Activated T-cell treated with anti-CD3 and anti-CD28 coated beads, Interleukin-2, amount 50 U/mL, for 72 hours (primary cell): ENCODE measurements at regions not wholly inside any gene's neighbourhood (a gene's known extent, or its start where the extent isn't known, plus 50 kb on each side); places are given as distances from the start of the nearest gene placed in this dataset.
"Not testable (repeated sequence)": the region's sequence is repeated elsewhere in the genome, so short reads cannot be mapped to it uniquely, and the experiment has no call there.

ENCODE experiments used
- ATAC-seq, 2 donors: fragments of 150-1000 bp; cut with Tn5 transposase; replicated peaks in 1 of 2; 2 replicates each; pipeline ENCODE4 v1.10.0; 2021; ENCODE audit warnings: moderate library complexity in 2 of 2, mild to moderate bottlenecking in 1 of 2
- DNase-seq, 2 donors: peaks; one replicate each; pipeline ENCODE4 v3.0.0; 2021 to 2022; ENCODE audit warnings: mixed read lengths in 1 of 2
- H3K27ac Mint-ChIP-seq: one replicate; pipeline ENCODE4 v1.8.0; 2022; ENCODE audit warnings: mild to moderate bottlenecking, moderate library complexity, mixed read lengths
- H3K27me3 Mint-ChIP-seq: one replicate; pipeline ENCODE4 v1.8.0; 2022; ENCODE audit warnings: low read depth, mixed read lengths
- H3K36me3 Mint-ChIP-seq, 2 donors: one replicate each; pipeline ENCODE4 v1.8.0; 2022; ENCODE audit warnings: mixed read lengths in 2 of 2, mild to moderate bottlenecking in 1 of 2; ENCODE audit not compliant: insufficient read depth in 2 of 2
- H3K4me1 Mint-ChIP-seq: one replicate; pipeline ENCODE4 v1.8.0; 2022; ENCODE audit warnings: low read depth, mixed read lengths
- H3K4me3 Mint-ChIP-seq, 2 donors: one replicate each; pipeline ENCODE4 v1.8.0; 2022; ENCODE audit warnings: mild to moderate bottlenecking in 2 of 2, mixed read lengths in 2 of 2, moderate library complexity in 2 of 2
- H3K9me3 Mint-ChIP-seq, 2 donors: one replicate each; pipeline ENCODE4 v1.8.0; 2022; ENCODE audit warnings: mixed read lengths in 2 of 2

DNA sequence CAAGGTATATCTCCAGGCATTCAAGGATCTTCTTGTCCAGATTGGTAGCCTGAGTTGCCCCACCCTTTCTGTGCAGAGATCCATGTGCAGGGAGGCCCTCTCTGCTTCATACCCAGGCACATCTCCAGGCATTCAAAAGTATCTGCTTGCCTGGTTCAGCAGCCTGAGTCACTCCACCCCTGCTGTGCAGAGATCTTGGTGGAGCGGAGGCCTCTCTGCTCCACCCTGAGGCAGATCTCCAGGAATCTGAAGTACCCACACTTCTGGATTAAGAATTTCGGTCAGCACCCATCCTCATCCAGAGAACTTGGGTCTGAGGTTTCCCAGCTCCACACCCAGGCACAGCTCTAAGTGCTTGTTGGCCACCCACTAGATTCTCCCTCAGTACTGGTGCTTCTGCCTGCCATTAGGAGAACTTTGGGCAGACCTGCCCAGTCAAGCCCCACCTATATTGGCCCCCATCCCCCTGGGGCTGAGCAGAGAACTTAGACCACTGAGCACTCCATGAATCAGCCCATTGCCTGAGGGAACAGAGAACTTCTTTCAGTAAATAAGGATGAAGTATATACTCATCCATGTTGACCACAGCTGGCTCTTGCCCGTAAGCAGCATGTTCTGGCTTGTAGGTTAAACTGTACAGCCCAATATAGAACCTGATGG is 199.5 kb upstream of the ZCCHC13 start:
- H3K27me3 Mint-ChIP-seq: peaks cover 3% of the 10 kb centered on the region
- no peak overlapping the region for H3K27ac Mint-ChIP-seq
- ATAC-seq (no peak), DNase-seq (no peak)
- peaks cover 0 to 3% of the 10 kb centered on the region in 2 donors for H3K9me3 Mint-ChIP-seq
- H3K4me3 Mint-ChIP-seq: no peak overlapping the region
- H3K4me1 Mint-ChIP-seq: no peaks in the 10 kb centered on the region
- H3K36me3 Mint-ChIP-seq: peaks cover 3 to 8% of the 10 kb centered on the region in 2 donors

DNA sequence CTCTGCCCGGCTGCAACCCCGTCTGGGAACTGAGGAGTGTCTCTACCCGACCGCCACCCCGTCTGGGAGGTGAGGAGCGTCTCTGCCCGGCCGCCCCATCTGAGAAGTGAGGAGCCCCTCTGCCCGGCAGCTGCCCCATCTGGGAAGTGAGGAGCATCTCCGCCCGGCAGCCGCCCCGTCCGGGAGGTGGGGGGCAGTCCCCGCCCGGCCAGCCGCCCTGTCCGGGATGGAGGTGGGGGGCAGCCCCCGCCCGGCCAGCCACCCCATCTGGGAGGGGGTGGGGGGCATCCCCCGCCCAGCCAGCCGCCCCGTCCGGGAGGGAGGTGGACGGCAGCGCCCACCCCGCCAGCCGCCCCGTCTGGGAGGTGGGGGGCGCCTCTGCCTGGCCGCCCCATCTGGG is 205.6 kb upstream of the ZCCHC13 start:
- not testable (repeated sequence) for ATAC-seq, H3K9me3 Mint-ChIP-seq

DNA sequence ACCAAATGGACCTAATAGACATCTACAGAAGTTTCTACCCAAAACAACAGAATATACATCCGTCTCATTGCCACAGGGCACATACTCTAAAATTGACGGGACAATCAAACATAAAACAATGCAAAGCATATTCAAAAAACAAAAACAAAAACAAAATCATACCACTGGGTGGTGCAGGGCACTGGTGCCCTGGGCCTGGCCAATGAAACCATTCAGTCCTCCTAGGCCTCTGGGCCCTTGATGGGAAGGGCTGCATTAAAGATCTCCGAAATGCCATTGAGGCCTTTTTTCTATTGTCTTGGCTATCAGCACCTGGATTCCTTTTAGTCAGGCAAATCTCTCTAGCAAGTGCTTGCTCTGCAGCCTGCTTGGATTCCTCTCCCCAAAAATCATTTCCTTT is 213.9 kb upstream of the ZCCHC13 start:
- peaks cover 0 to 8% of the 10 kb centered on the region in 2 donors for H3K36me3 Mint-ChIP-seq
- no peak for DNase-seq
- peaks cover 11% of the 10 kb centered on the region for H3K27me3 Mint-ChIP-seq
- no peak overlapping the region for H3K27ac Mint-ChIP-seq
- H3K4me3 Mint-ChIP-seq: no peak overlapping the region
- H3K9me3 Mint-ChIP-seq: peaks cover 2 to 17% of the 10 kb centered on the region in 2 donors
- no peak for ATAC-seq
- H3K4me1 Mint-ChIP-seq: no peaks in the 10 kb centered on the region

More for the DNA sequence above, 205.6 kb upstream of the ZCCHC13 start:
- not testable (repeated sequence) for DNase-seq, H3K36me3 Mint-ChIP-seq, H3K4me3 Mint-ChIP-seq, H3K4me1 Mint-ChIP-seq, H3K27me3 Mint-ChIP-seq, H3K27ac Mint-ChIP-seq

DNA sequence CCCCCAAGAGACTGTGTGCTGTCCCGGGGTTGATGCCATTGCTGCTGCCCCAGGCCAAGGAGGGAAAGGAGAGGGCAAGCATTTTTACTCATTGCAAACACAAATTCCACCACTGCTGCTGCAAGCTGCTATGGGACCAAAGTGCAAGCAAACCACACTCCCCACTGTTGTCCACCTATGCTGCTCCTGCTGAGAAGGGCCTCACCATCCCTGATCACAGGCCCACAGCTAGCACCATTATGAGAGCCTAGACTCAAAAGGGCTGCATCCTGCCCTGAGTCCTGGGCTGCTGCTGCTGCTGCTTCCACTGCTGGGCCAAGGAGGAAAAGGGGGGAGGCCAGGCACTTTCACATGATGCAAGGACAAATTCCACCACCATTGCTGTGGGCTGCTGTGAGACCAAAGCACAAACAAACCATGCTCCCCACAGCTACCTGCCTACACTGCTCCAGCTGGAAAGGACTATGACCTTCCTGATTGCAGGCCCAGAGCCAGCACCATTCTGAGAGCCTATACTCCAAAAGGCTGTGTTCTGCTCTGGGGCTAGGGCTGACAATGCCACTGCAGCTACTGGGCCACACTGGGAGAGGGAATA is 218.2 kb upstream of the ZCCHC13 start:
- Mint-ChIP-seq H3K27ac (no peak overlapping the region), H3K36me3 (peaks cover 0 to 7% of the 10 kb centered on the region in 2 donors), H3K4me3 (no peak overlapping the region), H3K9me3 (peaks cover 2 to 14% of the 10 kb centered on the region in 2 donors), H3K4me1 (no peaks in the 10 kb centered on the region), H3K27me3 (peaks cover 11% of the 10 kb centered on the region)
- DNase-seq: no peak
- no peak for ATAC-seq

DNA sequence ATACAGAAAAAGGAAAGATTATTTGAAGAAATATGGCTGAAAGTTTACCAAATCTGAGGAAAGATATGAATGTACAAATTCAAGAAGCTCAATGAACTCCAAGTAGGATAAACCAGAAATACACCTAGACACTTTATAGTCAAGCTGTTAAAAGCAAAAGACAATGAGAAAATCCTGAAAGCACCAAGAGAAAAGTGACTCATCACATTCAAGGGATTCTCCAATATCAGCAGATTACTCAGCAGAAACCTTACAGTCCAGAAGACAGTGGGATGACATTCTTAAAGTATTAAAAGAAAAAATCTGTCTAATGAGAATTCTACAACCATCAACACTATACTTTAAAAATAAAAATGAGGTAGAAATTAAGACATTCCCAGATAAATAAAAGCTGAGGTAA is 223.8 kb upstream of the ZCCHC13 start:
- ATAC-seq (no peak), DNase-seq (no peak)
- peaks cover 4 to 8% of the 10 kb centered on the region in 2 donors for H3K36me3 Mint-ChIP-seq
- peaks cover 11% of the 10 kb centered on the region for H3K27me3 Mint-ChIP-seq
- H3K4me1 Mint-ChIP-seq: no peaks in the 10 kb centered on the region
- peaks cover 11 to 15% of the 10 kb centered on the region in 2 donors for H3K9me3 Mint-ChIP-seq
- H3K4me3 Mint-ChIP-seq: no peak overlapping the region
- H3K27ac Mint-ChIP-seq: no peak overlapping the region

DNA sequence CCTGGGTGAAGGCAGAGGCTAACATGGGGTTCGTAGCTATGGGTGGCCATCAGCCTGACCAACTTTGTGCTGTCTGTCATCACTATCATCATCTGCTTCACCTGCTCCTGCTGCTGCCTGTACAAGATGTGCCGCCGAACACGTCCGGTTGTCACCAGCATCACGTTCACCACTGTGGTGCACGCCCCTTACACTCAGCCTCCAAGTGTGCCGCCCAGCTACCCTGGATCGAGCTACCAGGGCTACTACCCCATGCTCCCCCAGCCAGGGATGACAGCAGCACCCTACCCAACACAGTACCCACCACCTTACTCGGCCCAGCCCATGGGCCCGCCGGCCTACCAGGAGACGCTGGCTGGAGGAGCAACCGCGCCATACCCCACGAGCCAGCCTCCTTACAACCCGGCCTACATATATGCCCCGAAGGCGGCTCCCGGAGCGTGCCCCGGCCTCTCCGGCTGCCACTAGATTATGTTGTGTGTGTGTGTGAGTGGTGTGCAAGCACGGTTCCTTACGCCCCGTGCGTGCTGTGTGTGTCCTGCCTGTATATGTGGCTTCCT is 213.4 kb upstream of the XIST start:
- H3K9me3 Mint-ChIP-seq: peaks cover 6% of the 10 kb centered on the region in 2 donors
- ATAC-seq (no peak), DNase-seq (no peak)
- no peak overlapping the region for H3K27ac Mint-ChIP-seq
- H3K27me3 Mint-ChIP-seq: peaks cover 2% of the 10 kb centered on the region
- no peak overlapping the region for H3K4me3 Mint-ChIP-seq
- peaks cover 5% of the 10 kb centered on the region for H3K4me1 Mint-ChIP-seq
- peaks cover 2 to 5% of the 10 kb centered on the region in 2 donors for H3K36me3 Mint-ChIP-seq

DNA sequence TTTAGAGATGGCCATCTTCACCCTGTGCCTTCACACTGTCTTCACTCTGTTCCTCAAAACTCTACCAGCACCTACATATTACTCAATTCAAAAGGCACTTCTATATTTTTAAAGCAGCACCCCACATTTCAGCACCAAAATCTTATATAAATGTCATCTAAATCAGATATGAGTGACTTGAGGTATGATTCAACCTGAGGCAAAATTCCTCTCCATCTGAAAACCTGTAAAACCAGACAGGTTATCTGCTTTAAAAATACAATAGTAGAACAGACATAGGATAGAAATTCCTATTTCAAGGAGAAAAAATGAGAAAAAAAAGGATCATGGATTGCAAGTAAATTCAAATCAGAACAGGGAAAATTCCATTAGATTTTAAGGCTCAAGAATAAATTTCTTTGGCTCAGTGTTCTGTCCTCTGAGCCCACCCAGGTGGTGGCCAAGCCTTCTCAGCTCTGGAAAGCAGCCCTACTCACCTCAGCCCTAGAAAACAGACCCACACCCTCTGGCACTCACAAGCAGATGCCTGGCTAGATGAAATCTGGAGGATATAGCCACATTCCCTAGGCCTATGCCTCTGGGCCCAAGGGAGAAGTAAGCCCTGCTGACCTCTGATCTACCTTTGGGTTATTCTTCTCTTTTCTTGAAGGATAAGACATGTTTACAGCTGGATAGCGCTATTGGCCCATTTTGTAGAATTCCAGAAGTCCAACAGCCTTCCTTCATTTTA is 211.1 kb upstream of the XIST start:
- Mint-ChIP-seq H3K4me1 (peaks cover 5% of the 10 kb centered on the region), H3K27me3 (peaks cover 12% of the 10 kb centered on the region), H3K36me3 (peaks cover 0 to 2% of the 10 kb centered on the region in 2 donors), H3K9me3 (peaks cover 2 to 4% of the 10 kb centered on the region in 2 donors), H3K4me3 (no peak overlapping the region), H3K27ac (no peak overlapping the region)
- no peak for ATAC-seq
- DNase-seq: no peak

DNA sequence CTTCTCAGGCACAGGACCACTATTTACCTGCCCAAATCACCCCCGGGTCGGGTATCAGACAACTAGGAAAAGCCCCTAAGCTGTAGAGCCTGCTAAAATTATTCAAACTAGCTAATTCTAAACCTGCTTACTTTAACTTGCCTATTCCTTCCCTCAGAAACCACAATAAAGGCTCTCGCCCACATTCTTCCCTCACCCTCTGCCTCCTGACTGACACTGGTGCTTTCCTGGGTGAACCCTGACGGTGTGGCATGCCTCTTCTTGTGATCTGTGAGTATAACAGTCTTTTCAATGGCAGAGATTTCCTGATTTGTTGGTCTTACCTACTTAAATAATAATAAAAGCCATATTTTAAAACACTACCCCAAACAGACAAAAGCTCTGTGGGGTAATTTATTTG is 209.4 kb upstream of the XIST start:
- no peak for ATAC-seq

DNA sequence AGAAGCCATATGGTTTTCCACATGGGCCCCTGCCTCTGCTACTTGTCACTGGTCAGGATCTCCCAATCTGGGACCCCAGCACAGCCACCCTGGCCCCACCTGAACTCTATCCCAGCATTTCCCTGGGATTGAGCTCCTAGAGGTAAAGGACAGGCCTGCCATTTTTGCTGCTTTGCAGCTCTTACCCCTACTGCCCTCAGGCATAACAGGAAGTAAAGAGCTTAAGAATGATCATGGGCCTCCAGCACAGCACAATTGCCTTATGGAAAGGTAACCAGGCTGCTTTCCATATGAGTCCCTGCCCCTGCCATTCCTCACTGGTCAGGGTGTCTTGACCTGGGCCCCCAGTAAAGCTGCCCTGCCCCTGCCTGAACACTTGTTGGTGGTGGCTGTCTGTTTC is 196.6 kb upstream of the XIST start:
- no peaks in the 10 kb centered on the region for H3K4me1 Mint-ChIP-seq
- H3K27ac Mint-ChIP-seq: no peak overlapping the region
- H3K36me3 Mint-ChIP-seq: no peaks in the 10 kb centered on the region
- H3K27me3 Mint-ChIP-seq: peaks cover 9% of the 10 kb centered on the region
- no peak overlapping the region for H3K4me3 Mint-ChIP-seq
- no peak for DNase-seq
- peaks cover 4 to 7% of the 10 kb centered on the region in 2 donors for H3K9me3 Mint-ChIP-seq
- no peak for ATAC-seq

More for the DNA sequence above, 209.4 kb upstream of the XIST start:
- H3K9me3 Mint-ChIP-seq: no peaks in the 10 kb centered on the region
- H3K4me3 Mint-ChIP-seq: no peak overlapping the region
- no peaks in the 10 kb centered on the region for H3K36me3 Mint-ChIP-seq
- DNase-seq: no peak
- H3K27ac Mint-ChIP-seq: no peak overlapping the region
- peaks cover 12% of the 10 kb centered on the region for H3K27me3 Mint-ChIP-seq
- peaks cover 5% of the 10 kb centered on the region for H3K4me1 Mint-ChIP-seq

DNA sequence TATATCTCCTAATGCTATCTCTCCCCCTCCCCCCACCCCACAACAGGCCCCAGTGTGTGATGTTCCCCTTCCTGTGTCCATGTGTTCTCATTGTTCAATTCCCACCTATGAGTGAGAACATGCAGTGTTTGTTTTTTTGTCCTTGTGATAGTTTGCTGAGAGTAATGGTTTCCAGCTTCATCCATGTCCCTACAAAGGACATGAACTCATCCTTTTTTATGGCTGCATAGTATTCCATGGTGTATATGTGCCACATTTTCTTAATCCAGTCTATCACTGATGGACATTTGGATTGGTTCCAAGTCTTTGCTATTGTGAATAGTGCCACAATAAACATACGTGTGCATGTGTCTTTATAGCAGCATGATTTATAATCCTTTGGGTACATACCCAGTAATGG is 181.6 kb upstream of the XIST start:
- not testable (repeated sequence) for H3K27me3 Mint-ChIP-seq, H3K27ac Mint-ChIP-seq, H3K36me3 Mint-ChIP-seq

DNA sequence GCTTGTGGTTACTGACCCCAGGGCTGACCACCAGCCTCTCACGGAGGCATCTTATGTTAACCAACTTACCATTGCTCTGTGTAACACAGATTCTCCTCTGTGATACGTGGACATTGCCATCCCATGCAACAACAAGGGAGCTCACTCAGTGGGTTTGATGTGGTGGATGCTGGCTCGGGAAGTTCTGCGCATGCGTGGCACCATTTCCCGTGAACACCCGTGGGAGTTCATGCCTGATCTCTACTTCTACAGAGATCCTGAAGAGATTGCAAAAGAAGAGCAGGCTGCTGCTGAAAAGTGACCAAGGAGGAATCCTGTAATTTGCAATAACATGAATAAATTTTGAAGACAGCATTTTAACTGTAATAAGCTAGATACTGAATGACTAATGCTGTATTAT is 179.0 kb upstream of the XIST start:
- not testable (repeated sequence) for H3K36me3 Mint-ChIP-seq, H3K4me3 Mint-ChIP-seq, H3K27me3 Mint-ChIP-seq, H3K4me1 Mint-ChIP-seq, H3K27ac Mint-ChIP-seq, ATAC-seq, DNase-seq, H3K9me3 Mint-ChIP-seq

More for the DNA sequence above, 181.6 kb upstream of the XIST start:
- not testable (repeated sequence) for H3K9me3 Mint-ChIP-seq, H3K4me1 Mint-ChIP-seq, DNase-seq, H3K4me3 Mint-ChIP-seq, ATAC-seq

DNA sequence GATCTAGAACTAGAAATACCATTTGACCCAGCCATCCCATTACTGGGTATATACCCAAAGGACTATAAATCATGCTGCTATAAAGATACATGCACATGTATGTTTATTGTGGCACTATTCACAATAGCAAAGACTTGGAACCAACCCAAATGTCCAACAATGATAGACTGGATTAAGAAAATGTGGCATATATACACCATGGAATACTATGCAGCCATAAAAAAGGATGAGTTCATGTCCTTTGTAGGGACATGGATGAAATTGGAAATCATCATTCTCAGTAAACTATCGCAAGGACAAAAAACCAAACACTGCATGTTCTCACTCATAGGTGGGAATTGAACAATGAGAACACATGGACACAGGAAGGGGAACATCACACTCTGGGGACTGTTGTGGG is 178.3 kb upstream of the XIST start:
- H3K4me3 Mint-ChIP-seq, H3K27ac Mint-ChIP-seq, H3K4me1 Mint-ChIP-seq, DNase-seq, ATAC-seq, H3K36me3 Mint-ChIP-seq, H3K27me3 Mint-ChIP-seq, H3K9me3 Mint-ChIP-seq: not testable (repeated sequence)

DNA sequence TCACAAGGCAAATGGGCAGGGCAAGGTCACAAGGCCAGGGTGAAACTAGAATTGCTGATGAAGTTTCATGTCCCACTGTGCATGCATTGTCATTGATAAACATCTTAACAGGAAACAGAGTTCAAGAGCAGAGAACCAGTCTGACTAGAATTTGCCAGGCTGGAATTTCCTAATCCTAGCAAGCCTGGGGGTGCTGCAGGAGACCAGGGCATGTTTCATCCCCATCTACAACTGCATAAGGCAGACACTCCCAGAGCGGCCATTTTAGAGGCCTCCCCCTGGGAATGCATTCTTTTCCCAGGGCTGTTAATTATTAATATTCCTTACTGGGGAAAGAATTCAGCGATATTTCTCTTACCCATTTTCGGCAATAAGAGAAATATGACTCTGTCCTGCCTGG is 172.6 kb upstream of the XIST start:
- not testable (repeated sequence) for H3K4me1 Mint-ChIP-seq, H3K27ac Mint-ChIP-seq, H3K27me3 Mint-ChIP-seq, ATAC-seq, H3K36me3 Mint-ChIP-seq, H3K9me3 Mint-ChIP-seq, DNase-seq, H3K4me3 Mint-ChIP-seq
